Embryonic facial prominence (tissue), 1 donor: ENCODE measurements at regions not wholly inside any gene's neighbourhood (a gene's known extent, or its start where the extent isn't known, plus 50 kb on each side); places are given as distances from the start of the nearest gene placed in this dataset.

Experiments
- DNase-seq: peaks from one replicate; pipeline ENCODE4 v3.0.0-alpha.2; 2016; ENCODE audit errors: extremely low spot score

DNA sequence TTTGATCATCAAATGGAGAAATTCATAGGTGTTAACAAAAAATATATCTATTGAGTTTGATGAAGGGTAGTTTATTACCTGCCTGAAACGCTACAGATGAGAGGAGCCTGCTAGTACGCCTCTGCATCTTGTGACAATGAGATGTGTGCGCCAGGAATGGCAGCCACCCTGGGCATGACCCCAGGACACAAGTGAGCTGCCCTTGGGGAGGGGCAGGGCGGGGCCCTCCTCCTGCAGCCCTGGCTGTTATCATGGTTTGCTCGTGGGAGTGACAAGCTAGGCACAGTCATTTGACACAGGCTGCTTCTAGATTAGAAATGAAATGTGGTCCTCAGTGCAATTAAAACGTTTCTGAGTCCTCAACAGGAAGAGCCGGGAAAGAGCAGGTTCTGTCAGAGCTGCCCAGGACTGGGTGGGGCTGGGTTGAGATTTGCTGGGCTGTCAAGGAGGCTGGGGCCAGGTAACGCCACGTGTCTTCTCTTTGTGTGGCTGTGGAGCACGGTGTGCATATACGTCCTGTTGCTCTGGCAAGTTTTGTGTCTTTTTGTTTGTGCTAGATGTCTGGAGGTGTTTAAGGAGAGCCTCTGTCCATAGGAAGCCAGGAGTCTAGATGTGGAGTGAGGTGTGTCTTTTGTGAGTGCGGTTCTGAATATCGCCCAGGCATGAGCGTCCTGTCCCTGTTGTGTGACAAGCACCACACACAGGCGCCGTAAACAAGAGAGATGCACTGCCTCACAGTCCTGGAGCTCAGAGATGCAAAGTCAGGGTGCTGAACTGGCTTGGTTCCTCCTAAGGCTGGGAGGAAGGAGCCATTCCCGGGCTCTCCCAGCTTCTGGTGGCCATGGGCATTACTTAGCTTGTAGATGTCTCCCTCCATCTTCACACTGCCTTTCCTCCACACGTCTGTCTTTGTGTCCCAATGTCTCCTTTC lies 129.0 kb upstream of the IRX4 start:
- no peak for DNase-seq

DNA sequence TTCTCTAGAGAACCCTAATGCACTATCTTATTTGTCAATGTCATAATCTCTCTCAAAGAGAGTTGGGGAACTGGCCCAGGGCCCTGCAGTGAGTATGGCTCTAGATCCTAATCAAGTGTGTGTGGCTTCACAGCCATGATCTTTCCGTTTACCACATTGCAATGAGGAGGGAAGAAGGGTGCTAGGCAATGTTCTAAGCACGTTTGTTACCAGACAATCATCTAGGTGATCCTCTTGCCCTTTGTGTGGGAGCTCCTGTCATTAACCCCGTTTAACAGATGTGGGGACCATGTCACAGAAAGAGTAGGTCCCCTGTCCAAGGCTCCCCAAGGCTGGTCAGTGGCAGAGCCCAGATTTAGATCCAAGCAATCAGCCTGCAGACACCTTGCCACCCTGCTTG lies 128.2 kb upstream of the IRX4 start:
- no peak for DNase-seq

DNA sequence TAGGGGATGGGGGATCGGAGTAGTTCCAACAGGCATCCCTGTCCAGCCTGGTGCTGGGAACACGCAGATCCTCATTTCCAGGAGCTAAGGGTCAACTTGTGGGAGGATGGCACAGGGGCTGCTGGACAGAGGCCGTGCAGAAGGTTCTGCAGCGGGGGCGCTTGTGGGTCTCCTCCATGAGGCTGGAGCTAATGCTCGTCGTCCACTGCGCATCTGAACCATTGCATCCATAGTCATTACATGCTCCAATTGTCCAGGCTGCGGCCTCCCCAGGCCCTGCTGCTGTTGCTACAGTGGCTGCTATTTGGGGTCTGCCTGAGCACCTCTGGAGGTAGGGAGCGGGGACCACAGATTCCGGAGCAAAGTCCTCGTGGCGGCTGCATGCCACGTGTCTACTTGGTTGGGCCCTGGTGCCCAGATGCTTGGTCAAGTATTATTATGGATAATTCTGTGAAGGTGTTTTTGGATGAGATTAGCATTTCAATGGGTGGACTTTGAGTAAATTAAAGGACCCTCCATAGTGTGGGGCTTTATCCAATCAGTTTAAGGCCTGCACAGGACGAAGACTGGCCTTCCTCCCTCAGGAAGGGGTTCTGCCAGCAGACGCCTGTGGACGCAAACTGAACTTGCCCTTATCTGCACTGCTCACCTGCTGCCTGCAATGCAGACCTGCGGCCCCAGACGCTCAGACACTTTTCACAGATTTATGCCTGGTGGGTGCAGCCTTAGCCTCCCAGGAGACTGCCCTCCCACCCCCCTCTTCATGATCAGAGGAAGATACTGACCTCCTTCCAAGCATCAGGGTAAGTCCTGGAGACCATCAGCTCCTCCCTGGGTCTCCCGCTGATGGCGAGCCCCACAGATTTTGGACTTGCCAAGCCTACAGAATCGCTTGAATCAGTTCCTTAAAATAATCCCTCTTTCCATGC lies 127.5 kb upstream of the IRX4 start:
- no peak for DNase-seq

DNA sequence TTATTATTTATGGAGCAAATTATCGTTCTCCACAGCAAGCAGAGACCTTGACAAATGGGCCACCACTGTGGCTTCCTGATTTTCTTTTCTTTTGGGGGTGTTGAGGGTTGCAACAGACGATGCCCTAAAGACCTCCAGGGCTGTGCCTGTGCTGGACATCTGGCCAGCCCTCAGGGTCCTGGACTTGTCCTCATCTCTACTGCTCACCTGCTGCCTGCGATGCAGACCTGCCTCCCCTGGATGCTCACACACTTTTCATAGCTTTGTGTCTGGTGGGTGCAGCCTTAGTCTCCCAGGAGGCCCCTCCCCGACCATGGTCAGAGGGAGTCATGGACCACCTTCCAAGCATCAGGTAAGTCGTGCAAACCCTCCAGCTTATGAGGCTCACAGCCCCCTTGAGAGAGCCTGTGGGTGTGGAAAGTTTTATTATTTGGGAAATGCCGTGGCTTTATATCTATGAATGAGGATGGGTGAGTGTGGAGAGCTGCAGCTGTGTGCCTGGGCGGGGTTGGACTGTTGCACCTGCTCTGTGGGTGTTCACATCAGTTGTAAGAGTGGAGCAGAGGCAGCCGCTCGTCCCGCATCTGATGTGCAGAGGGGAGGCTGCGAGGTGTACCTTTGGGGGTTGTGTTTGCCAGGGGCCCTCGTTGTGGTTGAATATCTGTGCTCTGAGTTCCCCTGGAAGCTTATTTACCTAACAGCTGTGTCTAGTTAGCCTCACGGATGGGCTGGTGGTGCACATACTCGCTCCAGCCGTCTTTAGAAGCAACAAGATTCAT lies 126.3 kb upstream of the IRX4 start:
- no peak for DNase-seq

DNA sequence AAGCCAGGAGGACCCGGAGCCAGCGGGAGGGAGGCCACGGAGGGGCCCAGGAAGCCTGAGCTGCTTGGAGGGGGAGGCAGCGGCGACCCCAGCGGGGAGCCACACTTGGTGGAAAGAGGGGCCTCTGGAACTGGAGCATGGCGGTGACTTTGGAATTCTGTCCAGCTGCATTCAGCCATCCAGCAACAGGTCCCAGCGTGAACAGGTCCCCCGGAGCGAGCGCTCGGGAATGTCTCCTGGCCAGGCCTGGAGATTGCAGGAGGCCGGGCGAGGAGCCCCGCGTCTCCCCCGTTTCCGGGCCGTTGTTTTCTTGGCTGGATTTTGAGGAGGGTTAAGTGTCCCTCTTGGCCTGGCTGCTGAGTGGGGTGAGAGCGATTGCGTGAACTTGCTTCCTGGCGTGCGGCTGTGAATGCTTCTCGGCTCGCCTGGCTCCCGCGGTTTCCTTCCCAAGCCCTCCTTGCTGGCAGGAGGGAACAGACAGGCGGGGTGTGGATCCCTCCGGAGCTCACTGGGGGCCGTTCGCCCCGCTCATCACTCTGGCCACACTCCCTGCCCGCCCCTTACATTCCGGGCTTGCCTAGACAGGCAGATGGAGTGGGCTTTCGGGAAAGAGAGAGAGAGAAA lies 125.3 kb upstream of the IRX4 start:
- DNase-seq: no peak

DNA sequence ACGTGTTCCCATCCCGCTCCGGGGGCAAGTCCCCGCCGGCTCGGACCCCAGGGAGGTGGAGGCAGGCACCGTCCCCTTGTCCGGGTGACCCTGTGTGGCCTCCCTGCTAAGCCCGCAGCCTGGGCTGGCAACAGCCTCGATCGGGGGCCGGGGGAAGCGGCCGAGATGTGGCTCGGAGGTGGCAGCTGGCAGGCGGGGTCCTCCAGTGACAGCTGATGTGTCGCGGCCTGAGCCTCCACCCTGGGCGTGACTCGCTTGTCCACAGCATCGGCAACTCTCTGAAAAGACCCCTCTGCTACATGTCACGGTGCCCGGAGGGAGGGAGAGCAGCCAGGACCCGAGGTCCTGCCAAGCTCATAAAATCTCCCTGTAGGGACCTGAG lies 124.8 kb upstream of the IRX4 start:
- no peak for DNase-seq

DNA sequence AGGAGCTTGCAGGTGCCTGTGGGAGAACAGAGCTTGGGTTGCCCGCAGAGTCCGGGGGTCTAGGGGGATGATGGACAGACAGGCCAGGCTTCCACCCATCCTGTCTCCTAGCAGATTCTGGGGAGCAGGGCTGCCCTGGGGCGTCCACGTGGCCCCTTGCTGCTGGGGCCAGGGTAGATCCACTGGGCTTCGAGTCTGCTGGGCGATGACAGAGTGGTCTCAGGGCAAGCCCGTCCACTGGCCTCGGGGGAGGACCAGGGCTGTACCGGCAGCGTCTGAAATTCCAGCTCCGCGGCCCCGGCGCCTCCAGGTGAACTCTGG lies 124.2 kb upstream of the IRX4 start:
- no peak for DNase-seq

DNA sequence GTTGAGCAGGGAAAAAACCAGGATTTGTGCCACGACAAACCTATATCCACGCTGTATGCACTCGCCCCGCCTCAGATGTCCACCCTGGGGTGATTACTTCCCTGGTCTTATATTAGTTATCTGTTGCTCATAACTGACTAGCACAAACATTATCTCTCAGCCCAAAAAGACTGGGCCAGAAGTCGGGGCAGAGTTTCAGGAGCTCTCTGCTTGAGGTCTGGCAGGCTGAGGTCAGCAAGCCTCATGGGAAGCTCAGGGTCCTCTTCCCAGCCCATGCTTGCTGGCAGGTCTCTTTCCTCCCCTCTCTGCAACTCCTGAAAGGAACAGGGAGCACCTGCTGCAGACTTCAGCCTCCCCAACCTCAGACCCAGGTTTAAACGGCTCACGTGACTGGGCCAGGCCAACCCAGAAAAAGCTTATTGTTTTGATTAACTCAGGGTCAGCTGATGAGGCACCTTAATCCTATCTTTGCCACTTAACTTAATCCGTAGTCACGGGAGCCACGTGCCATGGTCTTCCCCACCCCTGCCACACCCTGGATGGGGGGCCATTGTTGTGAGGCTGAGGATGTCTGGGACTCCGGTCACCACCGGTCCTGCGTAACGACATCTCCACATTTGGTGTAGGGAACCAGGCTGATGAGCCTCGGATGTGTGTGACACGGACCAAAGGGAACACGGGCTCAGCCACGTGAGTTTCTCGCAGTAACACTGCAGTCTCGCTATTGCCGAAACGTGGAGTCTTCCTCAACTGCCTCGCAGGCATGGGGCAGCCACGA lies 123.7 kb upstream of the IRX4 start:
- no peak for DNase-seq

DNA sequence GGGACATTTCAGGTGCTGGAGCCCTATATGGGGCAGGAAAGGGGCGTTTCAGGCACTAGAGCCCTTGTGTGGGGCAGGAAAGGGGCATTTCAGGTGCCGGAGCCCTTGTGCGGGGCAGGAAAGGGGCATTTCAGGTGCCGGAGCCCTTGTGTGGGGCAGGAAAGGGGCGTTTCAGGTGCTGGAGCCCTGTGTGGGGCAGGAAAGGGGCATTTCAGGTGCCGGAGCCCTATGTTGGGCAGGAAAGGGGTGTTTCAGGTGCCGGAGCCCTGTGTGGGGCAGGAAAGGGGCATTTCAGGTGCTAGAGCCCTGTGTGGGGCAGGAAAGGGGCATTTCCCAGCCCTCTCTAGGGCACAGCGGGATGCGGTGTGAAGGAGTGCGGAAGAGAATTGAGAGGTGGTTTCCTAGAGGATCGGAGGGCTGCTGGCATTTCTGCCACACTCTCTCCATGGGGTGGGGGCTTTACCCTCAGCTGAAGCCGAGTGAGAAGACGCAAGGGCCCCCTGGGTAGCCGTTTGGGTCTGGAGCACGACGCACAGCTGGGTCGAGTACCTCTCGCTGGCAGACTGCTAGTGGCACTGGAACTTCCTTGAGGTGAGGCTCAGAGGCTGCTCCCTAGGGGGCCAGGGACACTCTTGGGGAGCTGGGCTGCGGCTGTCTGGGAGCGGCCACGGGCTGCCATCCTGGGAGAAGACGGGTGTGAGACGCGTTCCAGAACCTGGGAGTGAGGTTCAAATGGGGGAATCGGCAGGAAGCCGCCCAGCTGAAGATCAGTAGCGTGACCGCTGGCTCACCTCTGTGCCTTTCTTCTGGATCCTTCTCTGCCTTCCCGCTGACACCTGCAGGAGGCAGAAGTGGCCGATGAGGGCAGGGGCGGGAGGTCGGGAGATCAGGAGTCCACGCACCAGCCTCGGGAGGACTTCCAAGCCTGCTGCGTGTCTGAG lies 122.6 kb upstream of the IRX4 start:
- no peak for DNase-seq

DNA sequence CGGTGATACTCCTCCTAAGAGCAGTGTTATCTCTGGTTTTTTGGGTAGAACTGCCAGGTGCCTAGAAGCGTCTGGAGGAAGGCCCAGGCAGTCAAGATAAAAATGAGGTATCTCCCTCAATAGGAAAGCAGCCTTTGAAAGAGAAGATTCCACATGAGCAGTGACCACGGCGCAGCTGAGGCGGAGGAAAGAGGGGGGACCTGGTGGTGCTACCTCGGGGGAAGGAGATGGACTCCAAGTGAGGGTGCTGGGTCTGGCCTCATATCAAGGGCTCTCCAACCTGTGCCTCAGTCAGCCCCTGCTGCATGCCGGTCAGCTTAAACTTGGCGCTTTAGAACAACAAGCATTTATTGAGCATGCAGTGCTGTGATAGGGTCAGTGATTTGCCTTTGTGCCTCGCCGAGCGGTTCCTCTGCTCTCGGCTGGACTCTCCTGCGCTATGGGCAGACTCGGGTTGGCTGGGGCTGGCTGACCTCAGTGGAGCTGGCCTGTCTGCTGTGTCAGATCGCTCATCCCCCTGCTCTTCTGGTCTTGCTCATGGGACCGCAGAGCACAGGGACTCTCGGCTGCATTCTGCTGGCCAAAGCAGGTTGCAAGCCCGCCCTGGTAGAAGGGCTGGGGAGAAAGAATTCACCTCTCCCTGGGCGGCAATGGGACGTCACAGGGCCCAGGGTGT lies 121.1 kb upstream of the IRX4 start:
- no peak for DNase-seq

DNA sequence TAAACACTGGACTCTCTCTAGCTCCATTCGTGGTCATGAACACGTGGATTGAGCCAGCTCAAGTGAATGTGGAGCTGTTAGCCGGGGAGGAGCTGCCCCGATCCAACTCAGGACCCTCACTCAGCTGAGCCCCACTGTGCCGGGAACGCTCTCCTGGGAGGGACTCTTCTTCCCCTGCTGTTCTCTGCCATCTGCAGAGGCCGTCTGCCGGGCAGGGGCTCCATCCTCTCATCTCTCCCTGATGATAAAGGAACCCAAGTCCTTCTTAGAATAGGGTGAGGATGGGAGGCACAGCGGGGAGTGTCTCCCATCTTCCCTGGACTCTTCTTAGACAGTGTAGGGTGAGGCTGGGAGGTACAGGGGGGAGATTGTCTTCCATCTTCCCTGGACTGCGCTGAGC lies 120.5 kb upstream of the IRX4 start:
- DNase-seq: no peak

DNA sequence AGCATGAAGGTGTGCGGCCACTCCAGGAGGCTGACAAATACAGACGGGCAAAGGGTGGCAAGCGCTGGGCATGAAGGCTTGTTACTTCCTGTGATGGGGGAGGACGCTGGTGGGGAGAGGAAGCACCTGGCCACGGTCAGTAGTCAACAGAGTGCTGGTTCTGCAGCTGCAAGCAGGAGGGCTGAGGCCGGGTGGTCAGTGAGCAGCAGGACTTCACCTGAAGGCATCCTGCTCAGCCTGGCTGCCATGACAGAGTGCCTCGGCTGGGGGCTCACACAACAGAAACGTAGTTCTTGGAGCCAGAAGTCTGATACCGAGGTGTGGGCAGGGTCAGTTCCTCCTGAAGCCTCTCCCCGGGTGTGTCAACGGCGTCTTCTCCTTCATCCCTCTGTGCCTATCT lies 118.6 kb upstream of the IRX4 start:
- DNase-seq: no peak

DNA sequence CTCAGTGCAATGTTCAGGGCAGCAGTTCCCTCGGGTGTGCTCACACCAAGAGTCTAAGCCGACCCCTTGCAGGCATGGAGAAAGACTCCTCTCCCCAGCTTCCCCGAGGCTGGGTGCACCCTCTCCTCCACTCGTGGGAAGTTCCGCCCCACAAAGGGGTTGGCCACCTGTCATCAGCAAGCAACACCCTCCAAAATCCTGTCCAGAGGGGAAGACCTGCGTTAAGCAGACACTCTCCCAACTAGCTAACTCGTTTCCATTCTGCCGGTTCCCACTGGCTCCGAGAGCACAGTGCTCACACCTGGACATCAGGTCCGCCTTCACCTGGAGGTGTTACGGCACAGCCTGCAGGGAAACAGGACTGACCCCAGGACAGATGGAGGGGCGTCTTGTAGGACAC lies 117.9 kb upstream of the IRX4 start:
- no peak for DNase-seq

DNA sequence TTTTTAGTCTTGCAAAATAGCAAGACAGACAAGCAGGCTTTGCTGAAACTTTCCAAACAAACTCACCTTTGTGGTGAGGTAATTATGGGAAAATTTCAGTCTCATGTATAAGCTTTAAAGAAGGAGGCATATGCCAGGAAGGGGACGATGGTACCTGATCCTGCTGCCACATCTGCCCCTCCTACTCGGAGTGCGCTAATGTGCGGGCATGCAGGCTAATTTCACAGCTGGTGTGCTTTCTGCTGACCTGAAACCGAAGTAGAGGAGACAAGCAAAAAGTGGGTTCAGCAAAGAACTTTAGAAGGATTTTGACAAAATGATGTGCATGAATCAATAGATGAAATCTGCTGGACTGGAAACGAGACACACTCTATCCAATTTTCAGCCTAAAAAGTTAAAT lies 117.1 kb upstream of the IRX4 start:
- DNase-seq: no peak

DNA sequence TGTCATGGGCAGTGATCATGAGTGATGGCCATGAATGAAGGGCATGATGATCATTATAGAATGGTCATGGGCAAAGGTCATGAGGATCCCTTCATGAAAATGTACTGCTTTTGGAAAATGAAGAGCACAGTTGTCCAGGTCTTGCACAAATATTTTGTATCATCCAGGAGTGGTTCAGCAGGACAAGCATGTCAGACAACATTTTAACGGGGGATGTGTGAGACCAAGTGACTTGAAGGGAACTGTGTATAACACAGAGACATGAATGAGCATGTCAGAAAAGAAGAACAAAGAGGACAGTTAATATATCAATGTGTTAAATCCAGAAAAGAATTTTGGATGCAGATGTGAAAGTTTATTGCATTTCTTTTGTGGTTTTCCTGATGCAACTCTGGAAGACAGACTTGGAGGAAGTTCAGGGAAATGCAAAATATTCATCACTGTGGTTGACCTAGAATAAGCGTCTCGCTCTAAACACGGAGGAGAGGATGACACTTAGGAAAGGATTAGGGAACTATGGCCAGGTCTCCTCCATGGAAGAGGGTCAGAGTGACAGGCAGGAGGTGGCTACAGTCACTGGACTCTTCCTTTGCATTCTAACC lies 116.1 kb upstream of the IRX4 start:
- no peak for DNase-seq

DNA sequence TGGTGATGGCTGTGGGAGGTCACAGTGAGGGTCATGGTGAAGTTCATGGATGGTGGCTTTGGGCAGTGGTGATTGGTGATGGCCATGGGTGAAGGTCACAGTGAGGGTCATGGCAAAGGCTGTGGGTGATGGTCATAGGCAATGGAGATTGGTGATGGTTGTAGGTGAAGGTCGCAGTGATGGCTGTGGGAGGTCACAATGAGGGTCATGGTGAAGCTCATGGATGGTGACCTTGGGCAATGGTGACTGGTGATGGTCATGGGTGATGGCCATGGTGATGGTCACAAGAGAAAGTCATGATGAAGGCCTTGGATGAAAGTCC lies 115.6 kb upstream of the IRX4 start:
- no peak for DNase-seq

DNA sequence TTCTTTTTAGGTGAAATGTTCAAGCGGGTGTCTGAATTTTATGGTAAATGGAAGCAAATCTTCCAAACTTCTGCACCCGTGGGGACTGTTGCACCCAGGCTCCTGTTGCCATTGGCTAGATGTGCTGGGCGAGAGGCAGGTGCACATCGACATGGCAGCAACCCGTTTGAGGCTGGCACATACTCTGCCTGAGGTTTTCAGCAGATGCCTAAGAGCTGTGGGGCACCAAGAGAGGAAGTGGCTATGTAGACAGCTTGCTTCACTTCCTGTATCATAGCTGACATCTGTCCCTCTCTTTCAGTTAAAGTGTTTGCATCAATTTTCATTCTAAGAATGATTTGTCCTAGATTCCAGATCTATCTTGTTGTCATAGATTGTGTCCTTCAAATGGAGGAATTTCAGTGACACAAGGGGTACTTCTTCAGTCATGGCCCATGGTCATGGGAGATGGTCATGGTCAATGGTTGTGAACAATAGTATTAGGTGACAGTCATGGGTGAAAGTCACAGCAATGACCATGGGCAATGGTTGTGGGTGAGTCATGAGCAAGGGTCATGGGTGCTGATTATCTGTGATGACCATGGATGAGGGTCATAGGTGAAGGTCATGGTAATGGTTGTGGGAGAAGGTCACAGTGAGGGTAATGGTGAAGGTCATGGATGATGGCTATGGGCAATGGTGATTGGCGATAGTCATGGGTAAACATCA lies 115.1 kb upstream of the IRX4 start:
- no peak for DNase-seq

DNA sequence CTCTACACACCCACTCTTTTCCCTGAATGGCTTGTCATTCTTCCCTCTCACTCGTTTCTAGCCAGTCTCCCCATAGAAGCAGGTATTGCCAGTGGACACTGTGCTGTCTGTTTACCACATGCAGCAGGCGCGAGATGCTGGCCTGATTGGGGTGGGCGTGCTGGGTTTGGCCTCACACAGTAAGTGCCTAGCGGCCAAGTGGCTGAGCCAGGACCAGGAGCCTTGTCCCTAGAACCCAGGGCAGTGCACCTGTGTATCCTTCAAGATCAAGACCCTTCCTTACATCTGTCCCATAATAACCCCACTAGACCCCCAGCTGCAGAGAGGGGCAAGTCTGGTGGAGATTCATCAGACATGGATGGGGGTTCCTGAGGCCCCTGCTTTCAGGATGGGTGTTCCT lies 112.8 kb upstream of the IRX4 start:
- DNase-seq: no peak
